ENCODE measurements at regions not wholly inside any gene's neighbourhood (a gene's known extent, or its start where the extent isn't known, plus 50 kb on each side); places are given as distances from the start of the nearest gene placed in this dataset.

GRCh38 chr4:80145739-80146138, 51.6 kb upstream of the PRDM8 start:
- no peaks in the 10 kb centered on the region for H3K9me3 Mint-ChIP-seq (ENCODE audit: low read depth, unreplicated experiment)
- CTCF ChIA-PET, result no interaction called here
- intact Hi-C loops (cut with micrococcal nuclease; ENCODE audit: unreplicated experiment), result no loop called here
- no peak overlapping the region for H3K27ac Mint-ChIP-seq (ENCODE audit: unreplicated experiment)
- H3K36me3 Mint-ChIP-seq (ENCODE audit: insufficient read depth, unreplicated experiment), result no peaks in the 10 kb centered on the region
- no peaks in the 10 kb centered on the region for H3K4me1 Mint-ChIP-seq (ENCODE audit: low read depth, unreplicated experiment)
- DNase-seq, result no peak
- TF ChIP-seq CTCF (IDR thresholded peaks at IDR 0.05; ENCODE audit: unreplicated experiment), result no peak
- no peaks in the 10 kb centered on the region for H3K27me3 Mint-ChIP-seq (ENCODE audit: unreplicated experiment)
- no peak overlapping the region for H3K4me3 Mint-ChIP-seq (ENCODE audit: low read depth, unreplicated experiment)
- BruUV-seq (replicated peaks), result no TSS peak

- intact Hi-C loops (cut with micrococcal nuclease; ENCODE audit: unreplicated experiment), result no loop called here
- CTCF ChIA-PET, result no interaction called here
- no peak for TF ChIP-seq CTCF (IDR thresholded peaks at IDR 0.05; ENCODE audit: unreplicated experiment)
- H3K27ac Mint-ChIP-seq (ENCODE audit: unreplicated experiment), result no peak overlapping the region
- no peaks in the 10 kb centered on the region for H3K4me1 Mint-ChIP-seq (ENCODE audit: low read depth, unreplicated experiment)
- no peaks in the 10 kb centered on the region for H3K27me3 Mint-ChIP-seq (ENCODE audit: unreplicated experiment)
- no peak overlapping the region for H3K4me3 Mint-ChIP-seq (ENCODE audit: low read depth, unreplicated experiment)
- no peak for DNase-seq
- no peaks in the 10 kb centered on the region for H3K9me3 Mint-ChIP-seq (ENCODE audit: low read depth, unreplicated experiment)
- BruUV-seq (replicated peaks), result no TSS peak
- no peaks in the 10 kb centered on the region for H3K36me3 Mint-ChIP-seq (ENCODE audit: insufficient read depth, unreplicated experiment)
These were observed 52.4 kb upstream of the PRDM8 start for GRCh38 chr4:80144676-80145470.

GRCh38 chr4:80143307-80143679, 54.0 kb upstream of the PRDM8 start:
- no peaks in the 10 kb centered on the region for H3K27me3 Mint-ChIP-seq (ENCODE audit: unreplicated experiment)
- no TSS peak for BruUV-seq (replicated peaks)
- no peak for TF ChIP-seq CTCF (IDR thresholded peaks at IDR 0.05; ENCODE audit: unreplicated experiment)
- DNase-seq, result no peak
- H3K9me3 Mint-ChIP-seq (ENCODE audit: low read depth, unreplicated experiment), result no peaks in the 10 kb centered on the region
- H3K36me3 Mint-ChIP-seq (ENCODE audit: insufficient read depth, unreplicated experiment), result no peaks in the 10 kb centered on the region
- no peak overlapping the region for H3K27ac Mint-ChIP-seq (ENCODE audit: unreplicated experiment)
- H3K4me3 Mint-ChIP-seq (ENCODE audit: low read depth, unreplicated experiment), result no peak overlapping the region
- CTCF ChIA-PET, result no interaction called here
- no peaks in the 10 kb centered on the region for H3K4me1 Mint-ChIP-seq (ENCODE audit: low read depth, unreplicated experiment)
- intact Hi-C loops (cut with micrococcal nuclease; ENCODE audit: unreplicated experiment), result no loop called here

GRCh38 chr4:80142394-80143306, 54.7 kb upstream of the PRDM8 start:
- CTCF ChIA-PET, result interaction anchor here (0.8 kb wide), 1 partner anchor 37 kb away, joined by 4 read pairs; no protein-coding TSS in a partner anchor
- Mint-ChIP-seq H3K4me1 (ENCODE audit: low read depth, unreplicated experiment) (peaks cover 3% of the 10 kb centered on the region), H3K27me3 (ENCODE audit: unreplicated experiment) (no peaks in the 10 kb centered on the region), H3K27ac (ENCODE audit: unreplicated experiment) (no peak overlapping the region), H3K9me3 (ENCODE audit: low read depth, unreplicated experiment) (no peaks in the 10 kb centered on the region), H3K4me3 (ENCODE audit: low read depth, unreplicated experiment) (no peak overlapping the region), H3K36me3 (ENCODE audit: insufficient read depth, unreplicated experiment) (no peaks in the 10 kb centered on the region)
- no peak for TF ChIP-seq CTCF (IDR thresholded peaks at IDR 0.05; ENCODE audit: unreplicated experiment)
- intact Hi-C loops (cut with micrococcal nuclease; ENCODE audit: unreplicated experiment), result no loop called here
- no peak for DNase-seq
- no TSS peak for BruUV-seq (replicated peaks)

All from Calu3 (cell line).